Liver (tissue), 8 donors: ENCODE measurements at regions not wholly inside any gene's neighbourhood (a gene's known extent, or its start where the extent isn't known, plus 50 kb on each side); places are given as distances from the start of the nearest gene placed in this dataset.

Experiments used
- DNase-seq: peaks from one replicate; pipeline ENCODE4 v3.0.0-alpha.2; 2017; ENCODE audit warnings: low spot score
- H3K27ac ChIP-seq, 2 donors: one replicate each; pipeline ENCODE4 v1.7.0; 2013; ENCODE audit warnings: inconsistent platforms in 2 of 2, low read length in 2 of 2, control low read depth in 1 of 2, low read depth in 1 of 2, mild to moderate bottlenecking in 1 of 2
- H3K27me3 ChIP-seq, 4 donors: one replicate each; pipeline versions ENCODE4 v1.6.1 to v1.7.0; 2013; ENCODE audit warnings: low read length in 3 of 4, inconsistent platforms in 1 of 4, mild to moderate bottlenecking in 1 of 4, moderate library complexity in 1 of 4; ENCODE audit not compliant: control insufficient read depth in 4 of 4, insufficient read depth in 4 of 4
- H3K36me3 ChIP-seq, 4 donors: one replicate each; pipeline versions ENCODE4 v1.6.1 to v1.7.0; 2013; ENCODE audit warnings: low read length in 3 of 4, mild to moderate bottlenecking in 3 of 4, low read depth in 1 of 4, moderate library complexity in 1 of 4; ENCODE audit not compliant: control insufficient read depth in 4 of 4, insufficient read depth in 3 of 4
- H3K4me1 ChIP-seq, 4 donors: one replicate each; pipeline versions ENCODE4 v1.6.1 to v1.7.0; 2013; ENCODE audit warnings: low read length in 3 of 4, mild to moderate bottlenecking in 3 of 4, moderate library complexity in 1 of 4; ENCODE audit not compliant: control insufficient read depth in 4 of 4, insufficient read depth in 4 of 4
- H3K4me3 ChIP-seq, 3 donors: one replicate each; pipeline versions ENCODE4 v1.6.1 to v1.7.0; 2013; ENCODE audit warnings: low read length in 3 of 3, control low read depth in 1 of 3, low read depth in 1 of 3, mild to moderate bottlenecking in 1 of 3
- H3K9ac ChIP-seq, 2 donors: one replicate each; pipeline ENCODE4 v1.7.0; 2013; ENCODE audit warnings: low read length in 2 of 2, mild to moderate bottlenecking in 2 of 2, moderate library complexity in 2 of 2, control low read depth in 1 of 2, low read depth in 1 of 2
- H3K9me3 ChIP-seq, 4 donors: one replicate each; pipeline versions ENCODE4 v1.6.1 to v1.7.0; 2013; ENCODE audit warnings: low read length in 3 of 4; ENCODE audit not compliant: control insufficient read depth in 4 of 4
- ATF3 ChIP-seq: IDR thresholded peaks from 2 replicates; pipeline ENCODE4 v1.6.1; 2016; ENCODE audit warnings: antibody characterized with exemption
- CTCF ChIP-seq: fragments of 150-350 bp; IDR thresholded peaks from 2 replicates; pipeline ENCODE4 v1.5.1; 2017; ENCODE audit warnings: improper control_type of control experiment, low read depth, low read length; ENCODE audit not compliant: missing input control
- FOXA1 ChIP-seq: IDR thresholded peaks from 2 replicates; pipeline ENCODE4 v1.6.1; 2016; ENCODE audit warnings: antibody characterized with exemption
- FOXA2 ChIP-seq: IDR thresholded peaks from 2 replicates; pipeline ENCODE4 v1.6.1; 2016; ENCODE audit warnings: antibody characterized with exemption
- GABPA ChIP-seq, 2 donors: IDR thresholded peaks in 1 of 2; conservative IDR thresholded peaks in 1 of 2; 2 replicates each; pipeline ENCODE4 v1.6.1; 2016; ENCODE audit warnings: antibody characterized with exemption in 2 of 2, mild to moderate bottlenecking in 1 of 2, moderate library complexity in 1 of 2
- HNF4A ChIP-seq, 2 donors: conservative IDR thresholded peaks; 2 replicates each; pipeline ENCODE4 v1.6.1; 2016; ENCODE audit warnings: antibody characterized with exemption in 2 of 2, mild to moderate bottlenecking in 2 of 2
- HNF4G ChIP-seq: IDR thresholded peaks from 2 replicates; pipeline ENCODE4 v1.6.1; 2016; ENCODE audit warnings: antibody characterized with exemption
- JUND ChIP-seq, 2 donors: IDR thresholded peaks; 2 replicates each; pipeline ENCODE4 v1.6.1; 2016; ENCODE audit warnings: antibody characterized with exemption in 2 of 2
- MAX ChIP-seq: IDR thresholded peaks from 2 replicates; pipeline ENCODE4 v1.6.1; 2016; ENCODE audit warnings: antibody characterized with exemption
- NR2F2 ChIP-seq: IDR thresholded peaks from 2 replicates; pipeline ENCODE4 v1.6.1; 2016; ENCODE audit warnings: antibody characterized with exemption
- REST ChIP-seq: IDR thresholded peaks from 2 replicates; pipeline ENCODE4 v1.6.1; 2016; ENCODE audit warnings: antibody characterized with exemption, mild to moderate bottlenecking
- RXRA ChIP-seq, 2 donors: IDR thresholded peaks; 2 replicates each; pipeline ENCODE4 v1.6.1; 2017 to 2018; ENCODE audit warnings: antibody characterized with exemption in 2 of 2, mild to moderate bottlenecking in 1 of 2
- SP1 ChIP-seq: IDR thresholded peaks from 2 replicates; pipeline ENCODE4 v1.6.1; 2018; ENCODE audit warnings: antibody characterized with exemption, mild to moderate bottlenecking
- TAF1 ChIP-seq: conservative IDR thresholded peaks from 2 replicates; pipeline ENCODE4 v1.6.1; 2016; ENCODE audit warnings: antibody characterized with exemption, mild to moderate bottlenecking
- YY1 ChIP-seq: IDR thresholded peaks from 2 replicates; pipeline ENCODE4 v1.6.1; 2016; ENCODE audit warnings: antibody characterized with exemption, mild to moderate bottlenecking
- WGBS: extraction: QIAGEN DNeasy Blood & Tissue Kit; methylation state at CpG from one replicate; pipeline ENCODE4 v1.1.7; 2013; 5-methylcytosine and 5-hydroxymethylcytosine counted together
- donor health status: healthy.
- donor health status: healthy.
- donor health status: healthy.
- donor health status: healthy.
- donor health status: healthy.

GRCh38 chr4:134328741-134329140, 127.2 kb upstream of the PABPC4L start:
- Histone ChIP-seq H3K27ac (no peak overlapping the region), H3K36me3 (no peaks in the 10 kb centered on the region), H3K4me1 (no peaks in the 10 kb centered on the region), H3K27me3 (no peaks in the 10 kb centered on the region), H3K9ac (no peak overlapping the region), H3K9me3 (peaks cover 0 to 4% (median 2%) of the 10 kb centered on the region in 4 donors), H3K4me3 (no peak overlapping the region)
- no peak for DNase-seq
- TF ChIP-seq HNF4A (conservative IDR thresholded peaks at IDR 0.05) (no peak), NR2F2 (no peak), FOXA1 (no peak), ATF3 (no peak), MAX (no peak), GABPA (IDR thresholded peaks at IDR 0.05 in 1 of 2, conservative IDR thresholded peaks at IDR 0.05 in 1 of 2) (no peak), JUND (IDR thresholded peaks at IDR 0.05) (no peak), CTCF (no peak), RXRA (IDR thresholded peaks at IDR 0.05) (no peak), FOXA2 (no peak)
- 82% methylated on average over 9 of the region's 9 CpGs for WGBS

GRCh38 chr4:134327274-134328122, 125.9 kb upstream of the PABPC4L start:
- Histone ChIP-seq H3K27ac (no peak overlapping the region), H3K9me3 (peaks cover 0 to 4% (median 2%) of the 10 kb centered on the region in 4 donors), H3K4me3 (no peak overlapping the region), H3K36me3 (no peaks in the 10 kb centered on the region), H3K9ac (no peak overlapping the region), H3K27me3 (no peaks in the 10 kb centered on the region), H3K4me1 (no peaks in the 10 kb centered on the region)
- no peak for DNase-seq
- 89% methylated on average over 41 of the region's 41 CpGs for WGBS
- TF ChIP-seq MAX (no peak), YY1 (no peak), SP1 (no peak), GABPA (IDR thresholded peaks at IDR 0.05 in 1 of 2, conservative IDR thresholded peaks at IDR 0.05 in 1 of 2) (no peak), HNF4G (no peak), REST (no peak), RXRA (IDR thresholded peaks at IDR 0.05) (no peak), CTCF (no peak), TAF1 (no peak)
